ENCODE measurements at regions not wholly inside any gene's neighbourhood (a gene's known extent, or its start where the extent isn't known, plus 50 kb on each side); places are given as distances from the start of the nearest gene placed in this dataset.

GRCh38 chr13:105984236-105984635 lies 551.2 kb downstream of the EFNB2 start:
- no peak for DNase-seq (ENCODE audit: low read depth in 2 of 2)

- no peak for DNase-seq (ENCODE audit: low read depth in 2 of 2)
These were observed 553.1 kb downstream of the EFNB2 start for GRCh38 chr13:105982219-105982930.

GRCh38 chr13:105979131-105980011 lies 556.1 kb downstream of the EFNB2 start:
- no peak for DNase-seq (ENCODE audit: low read depth in 2 of 2)

GRCh38 chr13:105974380-105974779 lies 561.1 kb downstream of the EFNB2 start:
- no peak for DNase-seq (ENCODE audit: low read depth in 2 of 2)

DNA sequence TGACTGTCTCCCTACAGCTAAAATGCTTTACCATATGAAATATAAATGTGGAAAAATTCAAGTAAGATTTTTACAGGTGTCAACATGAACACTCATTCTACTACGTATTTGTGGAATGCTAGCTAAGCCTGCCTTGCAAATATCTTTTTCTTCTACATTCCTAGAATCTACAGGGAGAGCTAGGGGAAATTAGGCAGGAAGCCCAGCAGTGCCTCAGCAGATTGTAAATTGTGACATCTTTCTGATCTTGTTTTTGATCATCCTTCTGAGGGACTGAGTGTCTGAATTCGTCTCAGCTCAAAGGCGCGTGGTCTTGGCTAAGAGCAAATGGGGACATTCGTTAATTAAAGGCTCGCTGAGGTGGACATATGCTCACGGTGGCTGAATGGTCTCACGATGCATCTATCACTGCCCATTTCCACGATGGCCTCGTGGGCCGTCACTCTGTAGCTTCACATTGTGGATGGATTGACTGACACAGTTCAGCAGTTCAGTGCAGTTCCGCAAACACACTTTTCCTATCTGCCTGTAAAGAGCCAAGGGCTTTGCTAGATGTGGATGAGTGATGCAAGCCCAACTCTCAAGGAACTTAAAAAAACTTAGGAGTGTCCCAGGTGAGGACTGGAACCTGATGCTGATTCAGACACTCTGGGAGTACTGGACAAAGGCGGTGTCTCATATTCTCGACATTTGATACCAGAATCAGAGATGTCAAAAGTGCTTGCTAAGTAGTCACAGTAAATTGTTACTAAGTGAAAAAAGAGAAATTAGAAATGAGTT lies 562.5 kb downstream of the EFNB2 start:
- DNase-seq (ENCODE audit: low read depth in 2 of 2): no peak

DNA sequence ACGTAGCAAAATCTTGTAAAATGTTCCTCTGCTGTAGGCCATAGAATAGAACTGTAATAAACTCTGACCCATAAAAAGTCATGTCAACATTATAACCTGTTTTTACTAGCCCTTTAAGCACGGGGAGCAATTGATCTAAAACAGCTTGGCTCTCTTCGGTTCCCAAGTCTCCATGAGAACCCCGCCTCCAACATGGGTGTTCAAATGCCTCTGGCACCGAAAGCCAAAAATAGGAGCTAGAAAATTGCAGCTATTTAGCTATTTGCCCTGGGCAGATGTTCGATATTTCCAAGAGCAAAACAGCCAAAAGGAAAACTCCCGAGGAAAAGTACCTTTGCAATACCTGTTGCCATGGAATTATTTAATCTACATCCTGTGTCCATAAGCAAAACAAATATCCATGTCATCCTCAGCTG lies 563.1 kb downstream of the EFNB2 start:
- no peak for DNase-seq (ENCODE audit: low read depth in 2 of 2)

GRCh38 chr13:105971738-105972137 lies 563.7 kb downstream of the EFNB2 start:
- no peak for DNase-seq (ENCODE audit: low read depth in 2 of 2)

DNA sequence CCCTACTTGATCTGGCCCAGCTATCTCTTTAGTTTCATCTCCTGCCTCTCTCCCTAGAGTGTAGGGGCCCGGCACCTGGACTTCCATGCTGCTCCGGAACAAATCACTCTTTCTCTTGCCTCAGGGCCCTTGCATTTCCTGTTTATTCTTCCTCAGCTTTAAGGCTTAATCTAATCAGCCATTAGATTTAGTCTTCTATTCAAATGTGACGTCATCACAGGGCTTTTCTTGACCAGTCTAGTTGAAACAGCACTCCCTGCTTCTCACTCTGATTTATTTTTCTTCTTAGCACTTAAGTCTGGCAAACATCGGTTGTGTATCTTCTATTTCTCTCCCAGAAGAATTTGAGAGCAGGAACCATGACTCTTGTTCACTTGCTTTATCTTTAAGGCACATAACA lies 564.1 kb downstream of the EFNB2 start:
- no peak for DNase-seq (ENCODE audit: low read depth in 2 of 2)

DNA sequence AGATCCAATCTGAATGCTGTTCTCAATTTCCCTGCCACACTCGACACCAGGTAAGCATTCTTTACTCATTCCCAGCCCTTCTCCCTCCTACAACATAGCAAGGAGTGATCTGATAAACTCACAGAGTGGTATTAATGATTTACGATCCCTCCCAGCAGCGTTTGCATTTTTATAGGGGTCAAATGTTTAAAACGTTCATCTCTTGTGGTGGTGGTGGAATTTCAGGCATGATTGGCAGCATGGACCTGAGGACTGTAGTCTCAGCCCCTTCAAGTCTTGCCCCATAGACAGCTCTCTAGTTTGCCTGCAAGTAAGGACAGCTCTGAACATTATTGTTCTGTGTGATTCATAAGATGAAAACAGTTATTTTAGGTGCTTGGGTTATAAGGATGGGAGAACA lies 565.7 kb downstream of the EFNB2 start:
- no peak for DNase-seq (ENCODE audit: low read depth in 2 of 2)

- DNase-seq (ENCODE audit: low read depth in 2 of 2): no peak
These were observed 569.6 kb downstream of the EFNB2 start for GRCh38 chr13:105965910-105966309.

GRCh38 chr13:105962080-105962479 lies 573.4 kb downstream of the EFNB2 start:
- DNase-seq (ENCODE audit: low read depth in 2 of 2): no peak

DNA sequence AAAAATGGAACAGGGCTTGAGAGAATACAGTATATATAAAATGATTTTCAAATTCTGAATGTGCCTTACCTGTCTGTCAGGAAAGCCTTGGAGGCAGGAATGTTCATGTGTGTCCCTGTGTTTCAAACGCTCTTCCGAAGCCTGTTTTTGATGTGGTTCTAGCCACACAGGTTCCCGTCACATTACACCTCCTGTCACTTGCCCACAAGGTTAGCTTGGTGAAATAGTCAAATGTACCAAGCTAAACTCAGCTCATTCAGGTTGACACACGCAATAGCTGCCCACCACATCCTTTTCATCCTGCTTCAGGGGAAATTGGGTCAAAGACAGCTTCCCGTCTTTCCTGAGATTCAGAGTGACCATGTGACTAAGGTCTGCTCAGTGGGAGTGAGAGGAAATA lies 574.0 kb downstream of the EFNB2 start:
- DNase-seq (ENCODE audit: low read depth in 2 of 2): no peak

GRCh38 chr13:105960326-105960725 lies 575.1 kb downstream of the EFNB2 start:
- no peak for DNase-seq (ENCODE audit: low read depth in 2 of 2)

DNA sequence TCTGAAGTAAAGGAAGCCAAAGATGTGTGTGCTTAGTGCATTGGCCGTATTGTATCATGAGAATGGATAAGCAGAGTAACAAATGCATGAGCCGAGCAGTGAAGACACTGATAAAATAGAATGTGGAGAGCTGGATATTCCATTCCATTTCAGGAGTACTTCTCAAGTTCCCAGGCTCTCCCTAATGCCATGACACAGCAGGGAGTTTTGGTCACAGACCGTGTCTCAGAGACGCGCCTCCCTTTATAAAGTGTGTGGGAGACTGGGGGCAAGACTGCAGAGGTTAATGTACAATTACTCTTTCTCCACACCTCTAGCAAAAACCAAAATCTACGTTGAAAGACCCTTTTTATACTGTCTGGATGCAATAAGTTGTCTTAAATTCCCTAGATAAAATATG lies 575.6 kb downstream of the EFNB2 start:
- DNase-seq (ENCODE audit: low read depth in 2 of 2): no peak

DNA sequence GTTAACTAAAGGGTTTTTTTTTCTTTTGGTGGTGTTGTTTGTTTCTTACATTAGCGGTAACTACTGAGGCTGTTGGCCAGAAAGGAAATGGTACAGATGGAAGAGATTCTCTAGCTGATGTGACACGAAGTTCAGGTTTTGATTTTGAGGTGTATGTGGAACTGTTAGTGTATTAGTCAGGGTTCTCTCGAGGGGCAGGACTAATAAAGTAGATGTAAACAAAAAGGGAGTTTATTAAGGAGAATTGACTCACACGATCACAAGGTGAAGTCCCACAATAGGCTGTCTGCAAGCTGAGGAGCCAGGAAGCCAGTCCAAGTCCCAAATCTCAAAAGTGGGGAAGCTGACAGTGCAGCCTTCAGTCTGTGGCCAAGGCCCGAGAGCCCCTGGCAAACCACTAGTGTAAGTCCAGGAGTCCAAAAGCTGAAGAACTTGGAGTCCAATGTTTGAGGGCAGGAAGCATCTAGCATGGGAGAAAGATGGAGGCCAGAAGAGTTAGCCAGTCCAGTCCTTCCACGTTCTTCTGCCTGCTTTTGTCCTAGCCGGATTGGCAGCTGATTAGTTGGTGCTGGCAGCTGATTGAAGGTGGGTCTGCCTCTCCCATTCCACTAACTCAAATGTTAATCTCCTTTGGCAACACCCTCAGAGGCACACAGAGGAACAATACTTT lies 577.6 kb downstream of the EFNB2 start:
- no peak for DNase-seq (ENCODE audit: low read depth in 2 of 2)

DNA sequence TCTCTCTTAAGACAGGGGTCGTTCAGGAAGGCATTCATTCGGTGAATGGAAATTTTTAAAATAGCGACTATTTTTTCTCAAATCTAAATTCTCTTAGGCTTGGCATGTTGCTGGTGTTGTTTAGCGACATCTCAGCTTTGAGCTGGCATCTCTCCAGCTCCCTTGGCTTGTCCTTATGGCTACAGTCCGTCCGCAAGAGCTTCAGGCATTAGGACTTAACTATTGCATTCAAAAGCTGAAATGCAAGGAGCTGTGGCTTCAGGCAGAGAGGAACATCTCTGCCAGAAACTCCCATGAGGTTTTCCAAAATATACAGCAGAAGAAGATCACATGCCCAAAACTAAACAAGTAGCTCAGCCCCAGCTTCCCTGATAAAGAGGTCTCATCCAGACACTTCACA lies 578.5 kb downstream of the EFNB2 start:
- no peak for DNase-seq (ENCODE audit: low read depth in 2 of 2)

DNA sequence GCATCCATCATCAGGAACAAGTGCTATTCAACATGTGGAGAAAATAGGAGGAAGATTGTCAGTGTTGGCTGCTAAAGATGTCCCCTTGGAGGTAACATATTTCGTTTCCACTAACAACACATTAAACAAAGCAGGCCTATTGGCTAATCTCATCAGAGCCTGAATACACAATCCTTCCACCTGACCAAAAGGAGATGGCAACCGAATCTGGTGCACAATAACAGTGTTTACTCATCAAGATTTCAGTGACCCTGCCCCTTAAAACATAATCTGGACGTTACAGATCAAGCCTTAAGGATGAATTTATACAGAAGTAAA lies 582.5 kb downstream of the EFNB2 start:
- DNase-seq (ENCODE audit: low read depth in 2 of 2): no peak

- DNase-seq (ENCODE audit: low read depth in 2 of 2): no peak
These were observed 583.1 kb downstream of the EFNB2 start for GRCh38 chr13:105952233-105952972.

- DNase-seq (ENCODE audit: low read depth in 2 of 2): no peak
These were observed 587.3 kb downstream of the EFNB2 start for GRCh38 chr13:105948143-105948542.

DNA sequence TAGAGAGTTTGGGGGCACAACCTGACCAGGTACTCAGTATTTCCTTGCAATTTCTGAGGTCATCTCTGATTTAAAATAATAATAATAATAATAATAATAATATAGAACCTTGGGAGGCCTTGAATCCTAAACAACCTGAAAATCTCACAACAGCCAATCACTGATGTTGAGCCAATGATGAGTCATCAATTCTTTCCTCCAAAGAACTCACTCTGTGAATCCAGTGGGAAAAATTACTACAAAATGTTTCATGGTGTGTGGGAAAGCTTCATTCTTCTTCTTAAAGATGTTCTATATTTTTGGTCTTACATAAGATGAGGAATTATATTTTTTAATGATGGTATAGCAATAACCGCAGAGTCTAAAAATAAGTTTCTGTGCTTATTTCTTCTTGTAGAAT lies 594.6 kb downstream of the EFNB2 start:
- no peak for DNase-seq (ENCODE audit: low read depth in 2 of 2)

DNA sequence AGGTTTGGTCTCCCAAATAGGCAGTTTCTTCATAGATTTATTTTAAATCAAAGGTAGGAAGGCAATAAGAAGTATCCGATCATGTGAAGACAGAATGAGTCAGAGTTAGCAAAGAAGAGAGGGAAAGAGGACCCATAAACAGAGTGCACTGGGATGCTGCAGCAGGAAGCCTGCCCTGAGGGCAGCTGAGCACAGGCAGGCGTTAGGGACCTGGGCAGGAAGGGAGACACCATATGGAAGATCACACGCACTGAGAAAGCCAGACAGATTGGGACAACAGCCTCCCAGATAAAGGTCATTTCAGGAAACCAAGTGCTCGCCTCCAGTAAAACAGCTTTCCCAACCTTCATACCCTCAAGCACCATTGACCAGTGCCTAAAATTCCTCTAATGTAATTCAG lies 598.0 kb downstream of the EFNB2 start:
- DNase-seq (ENCODE audit: low read depth in 2 of 2): no peak

Data from stimulated activated CD4-positive, alpha-beta T cell treated with anti-CD3 and anti-CD28 coated beads, Interleukin-12 subunit alpha, Interleukin-12 subunit beta, amount 100 ng/mL, for 24 hours (primary cell).